ENCODE measurements at regions not wholly inside any gene's neighbourhood (a gene's known extent, or its start where the extent isn't known, plus 50 kb on each side); places are given as distances from the start of the nearest gene placed in this dataset.
"Not testable (repeated sequence)": the region's sequence is repeated elsewhere in the genome, so short reads cannot be mapped to it uniquely, and the experiment has no call there.

DNA sequence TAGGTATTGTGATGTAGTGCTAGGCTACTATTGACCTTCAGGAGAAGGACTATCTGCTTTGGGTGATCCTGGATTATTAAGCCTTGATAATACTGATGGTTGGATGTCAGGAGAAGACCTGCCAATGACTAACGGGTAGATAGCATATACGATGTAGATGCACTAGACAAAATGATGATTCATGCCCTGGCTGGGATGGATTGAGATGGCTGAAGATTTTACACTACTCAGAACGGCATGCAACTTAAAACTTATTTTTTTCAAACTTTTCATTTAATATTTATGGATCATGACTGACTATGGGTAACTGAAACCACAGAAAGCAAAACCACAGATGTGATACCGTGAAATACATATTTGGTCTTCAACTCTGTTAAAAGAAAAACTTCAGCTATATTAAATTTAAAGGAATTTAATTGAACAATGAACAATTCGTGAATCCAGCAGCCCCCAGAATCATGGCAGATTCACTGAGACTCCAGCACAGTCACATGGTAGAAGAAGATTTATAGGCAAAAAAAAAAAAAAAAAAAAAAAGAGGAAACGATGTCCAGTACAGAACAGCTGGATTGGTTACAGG lies 124.6 kb upstream of the CDK13 start:
- peak in 1 of 5 experiments; percentile 5 for DNase-seq

DNA sequence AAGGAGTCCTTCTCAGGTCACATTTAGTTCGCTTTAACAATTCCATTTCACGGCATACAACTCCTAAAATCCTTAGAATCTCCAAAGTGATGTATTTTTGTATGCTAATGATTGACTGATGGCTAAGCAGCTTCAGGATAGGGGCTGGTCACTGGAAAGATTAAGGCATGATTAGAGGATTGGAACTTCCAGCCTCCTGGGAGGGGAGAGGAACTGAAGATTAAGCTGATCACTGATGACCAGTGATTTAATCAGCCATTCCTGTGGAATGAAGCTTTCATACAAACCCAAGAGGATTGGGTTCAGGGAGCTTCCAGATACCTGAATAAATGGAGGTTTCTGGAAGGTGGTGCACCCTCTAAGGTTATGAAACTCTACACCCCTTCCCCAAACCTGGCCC lies 123.9 kb upstream of the CDK13 start:
- no peak for DNase-seq

DNA sequence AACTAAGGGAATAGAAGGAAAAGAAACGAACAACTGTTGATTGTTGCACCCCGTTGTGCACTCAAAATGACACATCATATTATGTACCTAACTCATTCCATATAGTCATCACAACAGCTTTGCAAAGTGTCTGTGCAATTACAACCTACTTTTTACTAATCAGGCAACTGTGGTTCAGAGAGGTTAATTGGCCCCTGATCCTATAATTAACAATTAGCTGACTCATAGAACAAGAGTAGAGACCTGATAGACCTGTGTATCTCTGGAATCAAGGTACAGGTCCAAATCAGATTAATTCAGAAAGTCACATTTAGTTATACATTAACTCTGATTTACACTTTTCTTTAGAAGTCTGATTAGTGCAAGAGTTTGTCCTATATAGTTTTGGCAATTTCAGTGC lies 122.5 kb upstream of the CDK13 start:
- DNase-seq = no peak

DNA sequence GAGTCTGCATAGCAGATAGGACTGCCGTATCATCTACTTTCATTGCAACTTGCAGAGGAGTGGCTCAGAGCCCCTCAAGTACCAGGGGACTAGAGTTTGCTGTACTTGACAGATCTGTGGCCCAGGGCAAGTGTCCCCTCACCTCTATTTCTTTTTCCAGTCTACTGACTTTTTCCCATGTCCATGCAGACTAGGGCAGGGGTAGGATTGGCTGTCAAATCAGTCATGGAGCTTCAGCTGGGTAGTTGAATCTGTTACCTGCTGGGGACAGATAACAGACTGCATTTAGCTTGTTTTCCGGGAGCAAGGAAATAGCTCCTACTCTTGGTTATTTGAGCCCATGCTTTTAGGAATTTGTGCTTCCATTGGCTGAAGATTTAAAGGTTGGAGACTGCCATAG lies 121.0 kb upstream of the CDK13 start:
- DNase-seq = no peak

DNA sequence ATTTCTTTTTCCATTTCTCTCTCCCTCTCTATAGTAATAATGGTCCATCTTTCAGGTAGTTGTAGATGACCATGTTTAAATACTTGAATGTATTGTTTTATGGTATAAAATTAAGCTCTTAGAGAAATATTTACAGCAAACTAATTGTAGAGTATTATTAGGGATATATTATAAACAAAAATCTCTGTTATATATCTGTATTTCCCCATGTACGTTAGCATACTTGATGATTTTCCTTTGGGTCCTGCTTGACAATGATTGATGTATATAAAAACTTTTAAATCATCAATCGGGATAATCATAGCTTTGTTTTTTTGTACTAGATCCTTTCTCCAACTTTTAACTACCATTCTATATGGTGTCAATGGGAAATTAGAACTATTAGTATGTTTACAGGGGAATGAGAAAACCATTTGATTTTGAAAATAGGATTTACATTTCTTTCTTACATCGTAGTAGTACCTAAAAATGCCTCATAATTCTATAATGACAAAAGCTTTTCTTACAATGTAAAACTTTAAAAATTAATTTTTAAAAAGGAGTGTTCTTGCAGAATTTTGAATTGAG lies 117.5 kb upstream of the CDK13 start:
- no peak for DNase-seq

DNA sequence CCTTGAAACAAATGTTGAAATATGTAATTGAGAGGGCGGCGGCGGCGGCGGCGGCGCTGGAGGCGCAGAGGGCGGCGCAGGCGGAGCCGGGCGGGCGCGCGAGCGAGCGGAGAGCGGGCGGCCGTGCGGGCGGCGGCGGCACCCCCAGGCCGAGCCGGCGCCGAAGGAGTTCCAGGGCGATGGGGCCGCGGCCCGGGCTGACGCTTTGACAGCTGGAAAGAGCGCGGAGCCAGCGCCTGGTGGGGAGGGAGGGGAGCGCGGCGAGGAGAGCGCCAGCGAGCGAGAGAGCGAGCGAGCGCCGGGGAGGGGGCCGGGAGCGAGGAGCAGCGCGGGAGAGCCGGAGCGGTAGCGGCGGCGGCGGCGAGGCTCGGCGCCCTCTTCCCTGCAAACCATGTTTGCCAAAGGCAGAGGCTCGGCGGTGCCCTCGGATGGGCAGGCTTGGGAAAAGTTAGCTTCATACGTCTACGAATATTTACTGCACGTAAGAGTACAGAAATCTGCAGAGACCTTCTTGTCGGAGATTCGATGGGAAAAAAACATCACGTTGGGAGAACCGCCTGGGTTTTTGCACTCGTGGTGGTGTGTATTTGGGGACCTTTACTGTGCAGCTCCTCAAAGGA lies 116.8 kb upstream of the CDK13 start:
- peak in 3 of 5 experiments; percentile 9 to 41 (median 11) for DNase-seq

DNA sequence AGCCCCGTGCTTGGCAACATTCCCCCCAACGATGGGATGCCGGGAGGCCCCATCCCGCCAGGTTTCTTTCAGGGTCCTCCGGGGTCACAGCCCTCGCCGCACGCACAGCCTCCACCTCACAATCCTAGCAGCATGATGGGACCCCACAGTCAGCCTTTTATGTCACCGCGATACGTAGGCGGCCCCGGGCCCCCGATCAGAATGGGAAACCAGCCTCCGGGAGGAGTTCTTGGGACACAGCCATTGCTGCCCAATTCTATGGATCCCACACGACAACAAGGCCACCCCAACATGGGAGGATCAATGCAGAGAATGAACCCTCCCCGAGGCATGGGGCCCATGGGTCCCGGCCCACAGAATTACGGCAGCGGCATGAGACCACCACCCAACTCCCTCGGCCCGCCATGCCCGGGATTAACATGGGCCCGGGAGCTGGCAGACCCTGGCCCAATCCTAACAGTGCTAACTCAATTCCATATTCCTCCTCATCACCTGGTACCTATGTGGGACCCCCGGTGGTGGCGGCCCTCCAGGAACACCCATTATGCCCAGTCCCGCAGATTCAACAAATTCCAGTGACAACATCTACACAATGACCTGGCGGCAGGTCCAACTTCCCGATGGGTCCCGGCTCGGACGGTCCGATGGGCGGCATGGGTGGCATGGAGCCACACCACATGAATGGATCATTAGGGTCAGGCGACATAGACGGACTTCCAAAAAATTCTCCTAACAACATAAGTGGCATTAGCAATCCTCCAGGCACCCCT lies 116.0 kb upstream of the CDK13 start:
- not testable (repeated sequence) for DNase-seq

DNA sequence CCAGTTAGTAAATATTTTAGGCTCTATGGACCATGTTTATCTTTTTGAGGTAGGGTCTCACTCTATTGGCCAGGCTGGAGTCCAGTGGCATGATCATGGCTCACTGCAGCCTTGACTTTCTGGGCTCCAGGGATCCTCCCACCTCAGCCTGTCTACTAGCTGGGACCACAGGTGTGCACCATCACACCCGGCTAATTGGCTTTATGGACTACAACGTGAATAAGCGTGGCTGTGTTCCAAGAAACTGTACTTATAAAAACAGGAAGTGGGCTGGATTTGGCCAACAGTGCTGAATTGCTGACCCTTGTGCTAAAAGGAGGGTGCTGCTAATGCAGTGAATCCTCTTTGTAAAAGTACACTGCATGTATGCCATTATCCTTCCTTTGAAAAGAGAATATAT lies 111.7 kb upstream of the CDK13 start:
- no peak for DNase-seq

DNA sequence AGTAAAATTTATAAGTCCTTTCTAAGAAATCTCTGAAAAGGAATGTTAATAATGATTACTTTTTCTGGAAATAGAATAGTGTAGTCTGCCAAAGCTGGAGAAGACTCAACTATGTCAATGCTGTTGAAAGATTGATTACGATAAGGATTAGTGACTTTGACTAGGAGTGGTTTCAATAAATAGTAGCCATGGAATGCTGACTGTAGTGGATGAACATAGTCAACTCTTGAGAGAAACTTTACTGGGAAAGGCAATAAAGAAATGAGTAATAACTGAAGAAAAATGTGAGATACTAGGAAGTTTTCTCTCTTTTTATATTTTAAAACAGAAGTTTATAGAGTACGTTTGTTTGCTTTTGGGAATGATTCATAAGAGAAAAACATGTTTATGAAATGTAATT lies 105.0 kb upstream of the CDK13 start:
- DNase-seq = no peak

DNA sequence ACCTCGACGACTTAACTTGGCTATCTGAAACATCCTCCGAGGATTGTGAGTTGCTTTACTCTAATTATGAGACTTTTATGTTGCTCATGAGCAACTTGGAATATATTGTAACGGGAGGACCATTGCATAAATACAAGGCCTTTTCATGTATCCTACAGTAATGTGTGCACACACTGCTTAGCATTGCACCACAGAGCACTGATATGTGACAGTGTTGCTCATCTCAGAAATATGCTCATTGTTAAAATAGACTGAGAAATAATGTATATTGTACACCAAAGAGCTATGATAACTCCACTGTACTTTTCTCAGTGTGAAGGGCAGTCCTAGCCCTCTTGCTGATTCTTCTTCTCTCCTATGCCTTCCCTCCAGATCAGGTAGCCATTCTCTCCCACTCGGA lies 102.8 kb upstream of the CDK13 start:
- DNase-seq = no peak

DNA sequence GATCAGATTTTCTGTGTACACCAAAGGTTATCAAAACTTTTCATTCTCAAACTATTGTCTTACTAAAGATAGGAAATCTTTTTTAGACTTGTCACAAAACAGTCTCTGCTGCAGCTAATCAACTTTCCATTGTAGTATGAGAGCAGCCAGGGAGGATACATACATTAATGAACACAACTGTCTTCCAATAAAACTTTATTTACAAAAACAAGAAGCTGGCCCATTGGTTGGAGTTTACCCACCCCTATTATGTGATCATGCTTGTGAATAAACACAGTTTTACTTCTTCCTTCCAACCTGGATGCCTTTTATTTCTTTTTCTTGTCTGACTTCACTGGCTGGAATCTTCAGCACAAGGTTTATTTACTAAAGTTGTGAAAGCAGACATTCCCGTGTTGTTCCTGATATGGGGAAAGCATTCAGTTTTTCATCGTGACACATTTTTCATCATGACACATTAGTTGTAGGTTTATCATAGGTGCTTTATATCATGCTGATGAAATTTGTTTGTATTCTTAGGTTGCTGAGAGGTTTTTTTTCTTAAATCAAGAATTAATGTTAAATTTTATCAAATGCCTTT lies 98.5 kb upstream of the CDK13 start:
- no peak for DNase-seq

DNA sequence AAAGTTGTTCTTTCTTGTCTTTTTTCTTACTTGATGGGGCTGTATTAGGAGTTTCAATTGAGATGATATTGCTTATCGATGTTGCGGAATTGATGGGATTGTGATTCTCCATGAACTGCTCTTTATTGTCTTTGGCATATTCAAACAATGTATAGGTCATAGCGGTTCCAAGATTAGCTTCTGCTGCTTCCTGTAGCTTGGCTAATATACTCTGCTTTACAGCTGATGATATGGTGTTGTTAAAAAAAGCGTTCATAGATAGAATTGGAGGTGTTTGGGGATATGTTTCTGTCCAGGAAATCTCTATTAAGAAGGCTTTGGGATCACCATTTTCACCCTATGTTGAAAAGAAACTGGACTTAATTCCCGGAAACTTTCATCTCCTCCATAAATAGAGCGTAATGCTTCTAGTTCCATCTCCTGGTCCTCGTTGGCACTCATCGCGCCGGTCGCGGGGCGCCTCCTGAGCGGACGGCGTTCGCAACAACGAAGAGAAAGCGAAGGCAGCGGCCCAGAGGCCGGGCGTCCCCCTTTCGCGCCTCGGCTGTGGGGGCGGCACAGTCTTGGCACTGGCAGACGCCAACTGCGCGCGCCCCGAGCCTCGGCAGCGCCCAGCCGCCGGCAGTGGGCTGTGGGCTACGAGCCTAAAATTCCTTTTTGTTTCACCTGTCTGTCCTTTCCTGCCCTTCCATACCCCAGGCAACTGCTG lies 95.3 kb upstream of the CDK13 start:
- DNase-seq = not testable (repeated sequence)

DNA sequence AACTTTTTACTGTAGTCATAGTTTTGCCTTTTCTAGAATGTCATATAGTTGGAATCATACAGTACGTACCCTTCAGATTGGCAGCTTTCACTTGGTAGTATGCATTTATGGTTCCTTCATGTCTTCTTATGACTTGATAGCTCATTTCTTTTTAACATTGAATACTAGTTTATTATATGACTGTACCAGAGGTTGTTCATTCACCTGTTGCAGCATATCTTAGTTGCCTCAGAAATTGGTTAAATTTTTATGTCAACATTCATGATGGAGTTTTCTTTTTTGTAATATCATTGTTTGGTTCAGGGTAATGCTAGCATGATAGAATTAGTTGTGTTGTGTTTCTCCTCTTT lies 94.8 kb upstream of the CDK13 start:
- DNase-seq = no peak

DNA sequence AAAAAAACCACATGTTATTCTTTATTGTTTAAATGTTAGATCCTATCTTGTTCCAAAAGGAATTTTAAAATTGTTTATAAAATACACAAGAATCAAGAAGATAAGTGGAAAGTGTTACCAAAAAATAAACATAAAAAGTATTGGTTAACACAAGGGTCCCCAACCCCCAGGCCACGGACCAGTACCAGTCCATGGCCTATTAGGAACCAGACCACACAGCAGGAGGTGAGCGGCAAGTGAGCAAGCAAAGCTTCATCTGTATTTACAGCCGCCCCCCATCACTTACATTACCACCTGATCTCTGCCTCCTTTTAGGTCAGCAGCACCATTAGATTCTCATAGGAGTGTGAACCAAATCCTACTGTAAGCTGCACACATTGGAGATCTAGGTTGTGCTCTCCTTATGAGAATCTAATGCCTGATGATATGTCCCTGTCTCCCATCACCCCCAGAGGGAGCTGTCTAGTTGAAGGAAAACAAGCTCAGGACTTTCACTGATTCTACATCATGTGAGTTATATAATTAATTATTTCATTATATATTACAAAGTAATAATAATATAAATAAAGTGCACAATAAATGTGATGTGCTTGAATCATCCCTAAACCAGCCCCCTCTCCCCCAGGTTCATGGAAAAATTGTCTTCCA lies 86.3 kb upstream of the CDK13 start:
- DNase-seq = not testable (repeated sequence)

DNA sequence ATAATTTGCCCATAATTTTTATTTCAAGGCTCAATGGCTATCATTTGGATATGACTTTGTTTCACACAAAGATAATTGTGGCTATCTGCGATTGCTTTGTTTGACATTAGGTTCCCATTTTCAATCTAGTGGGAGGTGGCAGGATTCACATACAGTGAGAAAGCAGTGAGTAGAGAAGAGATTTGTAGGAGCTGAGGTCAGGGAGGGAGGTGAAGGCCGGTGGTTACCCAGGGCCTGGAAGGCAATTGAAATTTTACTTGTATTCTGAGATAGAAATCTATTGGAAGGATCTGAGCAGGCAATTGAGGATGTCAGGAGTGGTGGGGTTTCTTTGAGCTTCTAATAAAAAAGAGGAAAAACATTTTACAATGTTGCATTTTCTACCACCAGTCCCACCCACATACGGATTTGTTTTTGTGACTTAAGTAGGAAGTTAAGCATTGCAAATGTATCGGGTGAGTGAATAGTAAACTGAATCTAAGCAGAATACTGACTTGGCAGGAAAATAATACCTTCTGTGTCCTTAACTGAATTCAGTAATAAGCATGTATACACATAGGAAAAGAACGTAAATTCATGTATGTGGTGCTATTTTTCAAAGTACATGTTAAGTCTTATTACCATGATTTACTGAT lies 80.1 kb upstream of the CDK13 start:
- DNase-seq = not testable (repeated sequence)

DNA sequence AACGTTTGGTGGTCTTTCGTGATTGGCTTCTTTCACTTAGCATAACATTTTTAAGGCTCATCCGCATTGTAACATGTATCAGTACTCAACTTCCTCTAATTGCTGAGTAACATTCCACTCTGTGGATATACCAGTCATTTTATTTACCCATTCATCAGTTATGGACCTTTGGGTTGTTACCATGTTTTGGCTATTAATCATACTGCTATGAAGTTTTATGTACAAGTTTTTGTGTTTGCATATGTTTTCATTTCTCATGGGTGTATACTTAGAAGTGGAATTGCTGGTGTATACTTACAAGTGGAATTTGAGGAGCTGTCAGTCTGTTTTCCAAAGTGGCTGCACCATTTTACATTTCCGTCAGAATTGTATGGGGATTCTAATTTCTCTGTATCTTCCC lies 78.4 kb upstream of the CDK13 start:
- DNase-seq = not testable (repeated sequence)

DNA sequence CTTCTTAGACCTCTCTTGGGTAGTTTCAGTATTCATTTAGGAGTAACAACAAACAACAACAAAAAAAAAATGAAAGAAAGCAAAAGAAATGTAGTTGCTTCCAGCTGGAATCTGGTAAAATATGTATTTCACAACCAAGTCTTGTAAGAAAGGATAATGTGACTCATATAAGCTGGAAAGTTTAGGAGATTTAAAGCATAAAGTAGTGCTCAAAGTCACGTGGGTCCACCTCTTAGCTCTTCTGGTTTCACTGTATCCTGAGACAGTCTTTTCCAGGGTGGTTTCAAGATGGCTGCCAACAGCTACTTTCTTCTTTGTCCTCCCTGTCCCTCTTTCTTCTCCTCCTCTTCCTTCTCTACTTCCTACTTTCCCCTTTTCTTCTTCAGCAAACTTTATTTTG lies 69.5 kb upstream of the CDK13 start:
- DNase-seq = no peak

DNA sequence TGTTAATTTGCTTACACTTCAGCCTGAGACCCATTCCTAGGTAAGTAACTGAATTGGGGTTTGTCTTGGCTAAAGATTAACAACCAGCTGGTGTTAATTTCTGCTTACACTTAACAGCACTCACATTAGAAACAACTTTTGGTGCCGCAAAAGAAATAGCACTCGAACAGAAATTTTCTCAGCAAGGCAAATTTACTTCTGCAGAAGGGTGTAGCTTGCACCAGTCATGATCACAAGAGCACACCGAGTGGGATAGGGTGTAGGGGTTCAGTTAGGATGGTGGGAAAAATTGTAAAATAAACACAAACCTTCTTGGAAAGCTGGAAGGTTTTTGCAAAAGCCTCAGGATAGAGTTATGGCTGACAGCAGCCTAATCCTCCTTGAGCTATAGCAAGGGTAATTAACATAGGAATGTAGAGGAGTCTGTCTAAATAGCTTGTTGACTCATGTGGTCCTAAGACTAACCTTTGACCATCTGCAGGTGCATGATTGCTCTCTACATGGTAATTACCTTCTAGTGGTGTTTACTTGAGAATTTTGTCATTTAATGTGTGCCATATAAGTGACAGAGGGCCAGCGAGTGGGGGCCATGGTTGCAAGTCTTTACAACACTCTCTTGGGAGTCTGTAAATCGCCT lies 67.8 kb upstream of the CDK13 start:
- DNase-seq = no peak

DNA sequence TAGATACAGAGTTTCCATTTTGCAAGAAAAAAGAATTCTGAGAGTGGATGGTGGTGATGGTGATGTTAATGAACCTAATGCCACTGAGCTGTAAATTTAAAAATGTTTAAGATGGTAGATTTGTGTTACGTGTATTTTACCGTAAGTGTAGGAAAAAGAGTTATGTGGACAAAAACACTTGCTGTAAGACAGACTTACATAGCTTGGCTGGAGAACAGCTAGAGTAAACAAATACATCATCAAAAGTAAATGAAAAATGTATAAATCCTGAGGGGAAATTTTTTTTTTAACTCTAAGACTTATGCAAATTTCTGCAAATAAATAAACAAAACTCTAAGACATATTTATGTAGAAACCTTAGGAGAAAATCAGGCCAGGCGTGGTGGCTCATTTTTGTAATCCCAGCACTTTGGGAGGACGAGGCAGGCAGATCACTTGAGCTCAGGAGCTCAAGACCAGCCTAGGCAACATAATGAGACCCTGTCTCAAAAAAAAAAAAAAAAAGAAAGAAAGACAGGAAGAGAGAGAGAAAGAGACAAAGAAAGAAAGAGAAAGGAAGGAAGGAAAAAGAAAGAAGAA lies 66.2 kb upstream of the CDK13 start:
- no peak for DNase-seq

DNA sequence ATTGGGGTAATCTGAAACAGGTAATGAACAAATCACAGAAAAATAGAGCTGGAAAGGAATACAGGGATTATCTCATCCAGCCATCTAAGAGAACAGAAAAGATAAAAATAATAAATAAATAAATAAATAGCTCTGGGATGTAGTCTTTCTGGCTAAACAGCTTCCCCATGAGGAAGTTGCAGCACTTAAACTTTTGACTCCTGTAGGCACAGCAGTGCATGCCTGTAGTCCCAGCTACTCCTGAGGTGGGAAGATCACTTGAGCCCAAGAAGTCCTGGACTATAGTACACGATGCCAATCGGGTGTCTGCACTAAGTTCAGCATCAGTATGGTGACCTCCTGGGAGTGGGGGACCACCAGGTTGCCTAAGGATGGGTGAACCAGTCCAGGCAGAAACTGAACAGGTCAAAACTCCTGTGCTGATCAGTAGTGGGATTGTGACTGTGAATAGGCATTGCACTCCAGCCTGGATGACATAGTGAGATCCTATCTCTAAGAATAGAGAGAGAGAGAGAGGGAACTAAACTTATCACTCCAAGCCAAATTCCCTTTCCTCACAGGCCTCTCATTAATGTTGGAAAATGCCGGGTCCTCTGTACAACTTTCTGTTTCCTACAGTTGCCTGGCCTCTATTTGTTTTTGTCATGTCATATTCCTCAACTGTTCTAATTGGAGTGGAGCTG lies 61.7 kb upstream of the CDK13 start:
- DNase-seq = no peak

Measured in T-helper 2 cell (primary cell).